ENCODE measurements at regions not wholly inside any gene's neighbourhood (a gene's known extent, or its start where the extent isn't known, plus 50 kb on each side); places are given as distances from the start of the nearest gene placed in this dataset.

DNA sequence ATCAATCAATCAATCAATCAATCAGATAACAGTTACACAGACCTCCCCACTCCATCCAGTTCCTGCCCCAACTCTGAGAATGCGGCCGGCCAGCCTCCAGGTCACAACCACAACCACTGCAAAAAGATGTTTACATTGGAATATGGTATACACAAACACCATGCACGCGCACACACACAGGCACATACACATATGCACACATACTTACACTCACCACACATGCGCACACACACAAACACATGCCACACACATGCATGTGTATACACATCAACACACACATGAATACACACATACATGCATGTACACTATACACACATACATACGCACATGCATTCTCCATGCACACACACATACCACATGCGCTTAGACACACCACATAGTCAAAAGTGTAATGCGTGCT, 131.1 kb downstream of the PXDC1 start:
- TF ChIP-seq, protein P1, sequence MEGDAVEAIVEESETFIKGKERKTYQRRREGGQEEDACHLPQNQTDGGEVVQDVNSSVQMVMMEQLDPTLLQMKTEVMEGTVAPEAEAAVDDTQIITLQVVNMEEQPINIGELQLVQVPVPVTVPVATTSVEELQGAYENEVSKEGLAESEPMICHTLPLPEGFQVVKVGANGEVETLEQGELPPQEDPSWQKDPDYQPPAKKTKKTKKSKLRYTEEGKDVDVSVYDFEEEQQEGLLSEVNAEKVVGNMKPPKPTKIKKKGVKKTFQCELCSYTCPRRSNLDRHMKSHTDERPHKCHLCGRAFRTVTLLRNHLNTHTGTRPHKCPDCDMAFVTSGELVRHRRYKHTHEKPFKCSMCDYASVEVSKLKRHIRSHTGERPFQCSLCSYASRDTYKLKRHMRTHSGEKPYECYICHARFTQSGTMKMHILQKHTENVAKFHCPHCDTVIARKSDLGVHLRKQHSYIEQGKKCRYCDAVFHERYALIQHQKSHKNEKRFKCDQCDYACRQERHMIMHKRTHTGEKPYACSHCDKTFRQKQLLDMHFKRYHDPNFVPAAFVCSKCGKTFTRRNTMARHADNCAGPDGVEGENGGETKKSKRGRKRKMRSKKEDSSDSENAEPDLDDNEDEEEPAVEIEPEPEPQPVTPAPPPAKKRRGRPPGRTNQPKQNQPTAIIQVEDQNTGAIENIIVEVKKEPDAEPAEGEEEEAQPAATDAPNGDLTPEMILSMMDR (IDR thresholded peaks at IDR 0.05) = no peak
- no peak for TF ChIP-seq POLR2AphosphoS5 (IDR thresholded peaks at IDR 0.05; ENCODE audit: low read depth, low read length)
